Keratinocyte (primary cell): ENCODE measurements at regions not wholly inside any gene's neighbourhood (a gene's known extent, or its start where the extent isn't known, plus 50 kb on each side); places are given as distances from the start of the nearest gene placed in this dataset.

Experiments used
- EZH2 ChIP-seq: IDR thresholded peaks from one replicate; pipeline ENCODE4 v1.6.1; 2012; ENCODE audit warnings: inconsistent platforms, mild to moderate bottlenecking, low read length, moderate library complexity
- TF ChIP-seq, protein P1 (sequence below), 3 experiments: IDR thresholded peaks in 1 of 3; conservative IDR thresholded peaks in 1 of 3; optimal IDR thresholded peaks in 1 of 3; 2 replicates in 2 of 3; 3 replicates in 1 of 3; pipeline versions ENCODE3 to v1.5.1; 2011; ENCODE audit warnings: low read length in 3 of 3, mild to moderate bottlenecking in 3 of 3, moderate library complexity in 2 of 3, control low read depth in 1 of 3, inconsistent platforms in 1 of 3; ENCODE audit not compliant: insufficient read depth in 2 of 3; ENCODE audit errors: extremely low read depth in 1 of 3

DNA sequence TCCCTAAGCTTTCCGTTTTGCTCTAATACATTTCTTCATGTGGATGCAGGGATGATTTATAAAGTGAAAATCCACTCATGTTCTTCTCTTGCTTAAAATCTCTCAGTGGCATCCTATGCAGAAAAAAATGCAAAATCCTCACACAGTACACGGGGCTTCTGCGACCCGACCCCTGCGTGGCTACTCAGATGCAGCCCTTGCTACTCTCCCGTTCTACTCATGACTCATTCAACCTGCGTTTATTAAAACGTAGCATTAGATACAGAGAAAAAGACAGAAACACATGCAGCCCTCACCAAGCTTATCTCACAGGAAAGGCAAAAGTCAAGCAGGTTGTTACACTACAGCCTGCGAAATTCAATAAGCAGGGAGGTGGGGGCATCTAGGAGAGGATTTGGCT lies 284.4 kb upstream of the PFKP start:
- TF ChIP-seq, protein P1, sequence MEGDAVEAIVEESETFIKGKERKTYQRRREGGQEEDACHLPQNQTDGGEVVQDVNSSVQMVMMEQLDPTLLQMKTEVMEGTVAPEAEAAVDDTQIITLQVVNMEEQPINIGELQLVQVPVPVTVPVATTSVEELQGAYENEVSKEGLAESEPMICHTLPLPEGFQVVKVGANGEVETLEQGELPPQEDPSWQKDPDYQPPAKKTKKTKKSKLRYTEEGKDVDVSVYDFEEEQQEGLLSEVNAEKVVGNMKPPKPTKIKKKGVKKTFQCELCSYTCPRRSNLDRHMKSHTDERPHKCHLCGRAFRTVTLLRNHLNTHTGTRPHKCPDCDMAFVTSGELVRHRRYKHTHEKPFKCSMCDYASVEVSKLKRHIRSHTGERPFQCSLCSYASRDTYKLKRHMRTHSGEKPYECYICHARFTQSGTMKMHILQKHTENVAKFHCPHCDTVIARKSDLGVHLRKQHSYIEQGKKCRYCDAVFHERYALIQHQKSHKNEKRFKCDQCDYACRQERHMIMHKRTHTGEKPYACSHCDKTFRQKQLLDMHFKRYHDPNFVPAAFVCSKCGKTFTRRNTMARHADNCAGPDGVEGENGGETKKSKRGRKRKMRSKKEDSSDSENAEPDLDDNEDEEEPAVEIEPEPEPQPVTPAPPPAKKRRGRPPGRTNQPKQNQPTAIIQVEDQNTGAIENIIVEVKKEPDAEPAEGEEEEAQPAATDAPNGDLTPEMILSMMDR (optimal IDR thresholded peaks at IDR 0.05 in 1 of 3, IDR thresholded peaks at IDR 0.05 in 1 of 3, conservative IDR thresholded peaks at IDR 0.05 in 1 of 3; ENCODE audit: extremely low read depth in 1 of 3, insufficient read depth in 2 of 3, low read length in 3 of 3): no peak
- TF ChIP-seq EZH2: no peak
